Osteocyte (in vitro differentiated cells): ENCODE measurements at regions not wholly inside any gene's neighbourhood (a gene's known extent, or its start where the extent isn't known, plus 50 kb on each side); places are given as distances from the start of the nearest gene placed in this dataset.

Experiments
- DNase-seq: peaks from one replicate; pipeline ENCODE4 v3.0.0; 2021; ENCODE audit warnings: mixed read lengths; ENCODE audit not compliant: unreplicated experiment; ENCODE audit errors: extremely low spot score
- H3K27ac Mint-ChIP-seq: one replicate; pipeline ENCODE4 v1.8.0; 2021; ENCODE audit warnings: mild to moderate bottlenecking, mixed read lengths; ENCODE audit not compliant: unreplicated experiment
- H3K27me3 Mint-ChIP-seq: one replicate; pipeline ENCODE4 v1.8.0; 2021; ENCODE audit warnings: mixed read lengths; ENCODE audit not compliant: unreplicated experiment
- H3K36me3 Mint-ChIP-seq: one replicate; pipeline ENCODE4 v1.8.0; 2021; ENCODE audit warnings: mixed read lengths; ENCODE audit not compliant: unreplicated experiment
- H3K4me1 Mint-ChIP-seq: one replicate; pipeline ENCODE4 v1.8.0; 2021; ENCODE audit warnings: mixed read lengths; ENCODE audit not compliant: unreplicated experiment
- H3K4me3 Mint-ChIP-seq: one replicate; pipeline ENCODE4 v1.8.0; 2021; ENCODE audit warnings: mild to moderate bottlenecking, moderate library complexity, mixed read lengths; ENCODE audit not compliant: unreplicated experiment
- H3K9me3 Mint-ChIP-seq: one replicate; pipeline ENCODE4 v1.8.0; 2021; ENCODE audit warnings: mixed read lengths; ENCODE audit not compliant: unreplicated experiment
- CTCF ChIP-seq: fragments of 200-600 bp; sonication (generic); IDR thresholded peaks from 2 replicates; pipeline ENCODE4 v1.5.0; 2021; ENCODE audit warnings: antibody characterized with exemption, mild to moderate bottlenecking, moderate library complexity

GRCh38 chr2:23027396-23027795 is 357.6 kb upstream of the KLHL29 start:
- H3K27ac Mint-ChIP-seq = no peak overlapping the region
- no peaks in the 10 kb centered on the region for H3K27me3 Mint-ChIP-seq
- no peak for TF ChIP-seq CTCF
- H3K9me3 Mint-ChIP-seq = peaks cover 9% of the 10 kb centered on the region
- no peaks in the 10 kb centered on the region for H3K4me1 Mint-ChIP-seq
- DNase-seq = no peak
- H3K36me3 Mint-ChIP-seq = no peaks in the 10 kb centered on the region
- H3K4me3 Mint-ChIP-seq = no peak overlapping the region

- TF ChIP-seq CTCF = no peak
- Mint-ChIP-seq H3K9me3 (peaks cover 9% of the 10 kb centered on the region), H3K27me3 (no peaks in the 10 kb centered on the region), H3K27ac (no peak overlapping the region), H3K4me1 (no peaks in the 10 kb centered on the region), H3K36me3 (no peaks in the 10 kb centered on the region), H3K4me3 (no peak overlapping the region)
- no peak for DNase-seq
These were observed 356.9 kb upstream of the KLHL29 start for GRCh38 chr2:23028106-23028505.

DNA sequence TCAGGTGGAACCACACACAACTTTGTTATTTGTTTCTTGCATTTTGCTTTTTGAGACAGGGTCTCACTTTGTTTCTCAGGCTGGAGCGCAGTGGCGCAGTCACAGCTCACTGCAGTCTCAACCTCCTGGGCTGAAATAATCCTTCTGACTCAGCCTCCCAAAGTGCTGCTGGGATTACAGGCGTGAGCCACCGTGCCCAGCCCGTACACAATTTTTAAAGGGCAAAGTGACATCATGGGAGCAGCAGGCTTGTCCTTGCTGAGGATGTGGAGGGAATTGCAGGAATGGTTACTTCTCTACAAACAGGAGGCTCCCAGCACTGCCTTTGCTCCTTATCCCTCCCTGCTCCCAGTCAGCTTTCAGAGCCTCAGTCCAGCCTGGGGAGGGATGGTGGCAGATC is 355.9 kb upstream of the KLHL29 start:
- TF ChIP-seq CTCF = no peak

DNA sequence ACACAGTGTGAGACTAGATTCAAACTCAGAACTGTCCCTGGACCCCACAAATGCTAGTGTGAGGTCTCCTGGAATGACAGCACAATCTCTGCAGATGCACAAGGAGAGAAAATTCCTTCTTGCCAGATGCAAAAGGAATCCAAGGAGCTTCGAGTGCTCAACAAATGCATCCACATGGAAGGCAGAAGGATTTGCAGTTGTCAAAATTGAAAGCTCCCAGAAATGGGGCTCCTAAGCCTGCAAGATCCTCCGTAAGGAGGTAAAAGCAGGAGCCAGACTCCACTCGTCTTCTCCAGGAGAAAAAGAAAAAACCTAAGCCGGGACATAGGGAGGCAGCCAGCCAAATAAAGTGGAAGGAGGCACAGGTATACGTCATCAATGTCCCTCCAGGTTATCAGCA is 355.0 kb upstream of the KLHL29 start:
- no peak overlapping the region for H3K4me3 Mint-ChIP-seq
- H3K27ac Mint-ChIP-seq = no peak overlapping the region
- H3K4me1 Mint-ChIP-seq = no peaks in the 10 kb centered on the region
- TF ChIP-seq CTCF = no peak
- peaks cover 3% of the 10 kb centered on the region for H3K9me3 Mint-ChIP-seq
- H3K27me3 Mint-ChIP-seq = no peaks in the 10 kb centered on the region
- H3K36me3 Mint-ChIP-seq = no peaks in the 10 kb centered on the region
- DNase-seq = no peak

More for the DNA sequence above, 355.9 kb upstream of the KLHL29 start:
- no peak for DNase-seq
- H3K36me3 Mint-ChIP-seq = no peaks in the 10 kb centered on the region
- H3K4me3 Mint-ChIP-seq = no peak overlapping the region
- no peak overlapping the region for H3K27ac Mint-ChIP-seq
- no peaks in the 10 kb centered on the region for H3K27me3 Mint-ChIP-seq
- no peaks in the 10 kb centered on the region for H3K4me1 Mint-ChIP-seq
- H3K9me3 Mint-ChIP-seq = peaks cover 3% of the 10 kb centered on the region

DNA sequence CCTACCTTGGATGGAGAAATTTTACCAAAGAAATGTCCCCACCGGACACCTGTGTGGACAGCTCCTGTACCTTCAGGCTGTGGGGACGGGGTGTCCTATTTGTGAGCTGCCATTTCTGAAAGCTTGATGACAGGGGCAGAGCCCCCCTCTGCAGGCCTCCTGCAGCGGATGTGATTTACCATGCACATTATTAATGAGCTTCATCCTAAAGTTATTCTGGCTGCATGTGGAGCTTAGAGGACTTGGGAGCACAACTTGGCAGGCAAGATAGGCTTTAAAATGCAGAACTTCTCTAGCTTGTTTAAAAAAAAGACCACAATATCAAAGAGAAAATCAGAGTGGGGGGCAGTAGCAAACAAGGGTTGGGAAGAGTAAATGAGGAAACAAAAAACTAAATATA is 350.0 kb upstream of the KLHL29 start:
- H3K36me3 Mint-ChIP-seq = no peaks in the 10 kb centered on the region
- TF ChIP-seq CTCF = no peak

More for the DNA sequence above, 350.0 kb upstream of the KLHL29 start:
- Mint-ChIP-seq H3K4me3 (no peak overlapping the region), H3K27ac (no peak overlapping the region), H3K27me3 (no peaks in the 10 kb centered on the region), H3K4me1 (no peaks in the 10 kb centered on the region), H3K9me3 (peaks cover 4% of the 10 kb centered on the region)
- DNase-seq = no peak
